ENCODE measurements at regions not wholly inside any gene's neighbourhood (a gene's known extent, or its start where the extent isn't known, plus 50 kb on each side); places are given as distances from the start of the nearest gene placed in this dataset.

DNA sequence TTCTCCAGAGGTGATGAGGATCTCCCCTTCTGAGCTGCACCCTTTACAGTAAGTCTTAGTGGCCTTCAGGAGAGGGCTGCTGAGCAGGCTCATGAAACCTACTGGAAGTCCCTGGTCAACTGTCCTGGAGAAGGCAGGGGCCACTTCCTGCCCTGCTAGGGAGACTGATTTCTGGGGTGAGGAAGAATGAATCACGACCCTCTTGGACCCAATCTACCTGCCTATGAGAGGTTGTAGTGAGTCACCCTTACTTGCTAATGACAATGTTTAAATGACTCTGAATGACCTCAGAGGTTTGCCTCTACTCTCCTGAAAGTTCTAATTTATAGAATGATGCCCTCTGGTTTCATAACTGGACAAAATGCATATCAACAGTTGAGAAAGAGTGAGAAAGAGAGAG lies 79.4 kb upstream of the FAM136A start:
- intact Hi-C loops (cut with DNase I; ENCODE audit: low total_unique reads) (no loop called here), in situ Hi-C loops (cut with MboI; ENCODE audit: low sequenced_read_pairs in 4 of 4) (no loop called here)
- TF ChIP-seq POLR2A (IDR thresholded peaks at IDR 0.05), result no peak
- ATAC-seq, result no peak
- Histone ChIP-seq H3K4me3 (no peak overlapping the region), H3K9me3 (no peaks in the 10 kb centered on the region), H3K4me1 (no peaks in the 10 kb centered on the region), H3K36me3 (no peaks in the 10 kb centered on the region), H3K27me3 (peaks cover 0 to 3% (median 0%) of the 10 kb centered on the region in 3 donors), H3K27ac (no peak overlapping the region)
- no peak for DNase-seq

DNA sequence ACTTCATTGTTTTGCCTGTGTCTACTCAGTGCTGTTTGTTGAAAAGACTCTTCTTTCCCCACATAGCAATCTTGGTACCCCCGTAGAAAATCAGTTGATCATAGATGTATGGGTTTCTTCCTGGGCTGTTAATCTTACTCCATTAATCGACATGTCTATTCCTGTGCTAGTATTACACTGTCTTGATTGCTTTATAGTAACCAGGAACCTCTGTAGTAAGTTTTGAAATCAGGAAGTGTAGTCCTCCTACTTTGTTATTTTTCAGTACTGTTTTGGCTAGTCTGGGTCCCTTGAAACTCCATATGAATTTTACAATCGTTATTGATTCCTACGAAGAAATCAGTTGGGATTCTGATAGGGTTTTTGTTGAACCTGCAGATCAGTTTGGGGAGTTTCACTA lies 78.8 kb upstream of the FAM136A start:
- ATAC-seq (no peak), DNase-seq (no peak)
- no peak for TF ChIP-seq POLR2A (IDR thresholded peaks at IDR 0.05)
- TF ChIP-seq, protein P1, sequence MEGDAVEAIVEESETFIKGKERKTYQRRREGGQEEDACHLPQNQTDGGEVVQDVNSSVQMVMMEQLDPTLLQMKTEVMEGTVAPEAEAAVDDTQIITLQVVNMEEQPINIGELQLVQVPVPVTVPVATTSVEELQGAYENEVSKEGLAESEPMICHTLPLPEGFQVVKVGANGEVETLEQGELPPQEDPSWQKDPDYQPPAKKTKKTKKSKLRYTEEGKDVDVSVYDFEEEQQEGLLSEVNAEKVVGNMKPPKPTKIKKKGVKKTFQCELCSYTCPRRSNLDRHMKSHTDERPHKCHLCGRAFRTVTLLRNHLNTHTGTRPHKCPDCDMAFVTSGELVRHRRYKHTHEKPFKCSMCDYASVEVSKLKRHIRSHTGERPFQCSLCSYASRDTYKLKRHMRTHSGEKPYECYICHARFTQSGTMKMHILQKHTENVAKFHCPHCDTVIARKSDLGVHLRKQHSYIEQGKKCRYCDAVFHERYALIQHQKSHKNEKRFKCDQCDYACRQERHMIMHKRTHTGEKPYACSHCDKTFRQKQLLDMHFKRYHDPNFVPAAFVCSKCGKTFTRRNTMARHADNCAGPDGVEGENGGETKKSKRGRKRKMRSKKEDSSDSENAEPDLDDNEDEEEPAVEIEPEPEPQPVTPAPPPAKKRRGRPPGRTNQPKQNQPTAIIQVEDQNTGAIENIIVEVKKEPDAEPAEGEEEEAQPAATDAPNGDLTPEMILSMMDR (IDR thresholded peaks at IDR 0.05 in 4 of 5, conservative IDR thresholded peaks at IDR 0.05 in 1 of 5), result no peak
- in situ Hi-C loops (cut with MboI; ENCODE audit: low sequenced_read_pairs in 4 of 4), result no loop called here
- Histone ChIP-seq H3K4me3 (no peak overlapping the region), H3K27me3 (peaks cover 0 to 3% (median 0%) of the 10 kb centered on the region in 3 donors), H3K36me3 (no peaks in the 10 kb centered on the region), H3K27ac (no peak overlapping the region), H3K9me3 (no peaks in the 10 kb centered on the region), H3K4me1 (no peaks in the 10 kb centered on the region)
- intact Hi-C loops (cut with DNase I; ENCODE audit: low total_unique reads), result no loop called here

DNA sequence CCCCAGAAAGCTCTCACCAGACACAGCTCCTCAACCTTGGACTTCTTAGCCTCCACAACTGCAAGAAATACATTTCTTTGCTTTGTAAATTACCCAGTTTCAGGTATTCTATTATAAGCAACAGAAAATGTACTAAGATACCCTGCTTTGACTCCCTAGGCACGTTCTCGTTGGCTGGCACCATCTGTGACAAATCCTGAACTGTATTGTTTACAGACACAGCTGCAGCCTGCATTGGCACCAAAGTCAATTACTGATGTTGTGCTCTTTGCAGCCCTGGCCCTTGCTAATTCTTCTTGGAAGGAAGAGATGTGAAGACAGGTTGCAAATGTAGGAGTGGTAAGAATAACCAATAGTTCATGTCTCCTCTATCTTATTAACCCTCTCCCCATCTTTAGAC lies 72.7 kb upstream of the FAM136A start:
- ATAC-seq (no peak), DNase-seq (no peak)
- Histone ChIP-seq H3K4me3 (no peak overlapping the region), H3K36me3 (no peaks in the 10 kb centered on the region), H3K27ac (no peak overlapping the region), H3K9me3 (no peaks in the 10 kb centered on the region), H3K27me3 (no peaks in the 10 kb centered on the region), H3K4me1 (no peaks in the 10 kb centered on the region)
- intact Hi-C loops (cut with DNase I; ENCODE audit: low total_unique reads), result no loop called here
- TF ChIP-seq, protein P1 (IDR thresholded peaks at IDR 0.05 in 4 of 5, conservative IDR thresholded peaks at IDR 0.05 in 1 of 5), result no peak
- TF ChIP-seq POLR2A (IDR thresholded peaks at IDR 0.05), result no peak
- in situ Hi-C loops (cut with MboI; ENCODE audit: low sequenced_read_pairs in 4 of 4), result no loop called here

DNA sequence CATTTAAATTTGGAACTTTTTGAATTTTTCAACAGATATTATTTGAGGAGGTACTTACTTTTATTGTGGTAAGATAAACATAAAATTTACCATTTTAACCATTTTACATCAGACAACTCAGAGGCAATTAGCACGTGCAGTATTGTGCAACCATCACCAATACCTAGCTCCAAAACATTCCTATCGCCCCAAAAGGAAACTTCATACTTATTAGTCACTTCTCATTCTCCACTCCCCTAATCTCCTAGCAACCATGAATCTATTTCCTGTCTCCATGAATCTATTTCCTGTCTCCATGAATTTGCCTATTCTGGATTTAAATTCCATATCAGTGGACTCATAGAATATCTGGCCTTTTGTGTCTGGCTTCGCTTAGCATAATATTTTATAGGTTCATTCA lies 69.9 kb upstream of the FAM136A start:
- no peaks in the 10 kb centered on the region for H3K4me1 ChIP-seq
- TF ChIP-seq, protein P1 (IDR thresholded peaks at IDR 0.05 in 4 of 5, conservative IDR thresholded peaks at IDR 0.05 in 1 of 5), result no peak
- TF ChIP-seq POLR2A (IDR thresholded peaks at IDR 0.05), result no peak
- ATAC-seq (no peak), DNase-seq (no peak)
- no peaks in the 10 kb centered on the region for H3K36me3 ChIP-seq
- in situ Hi-C loops (cut with MboI; ENCODE audit: low sequenced_read_pairs in 4 of 4), result no loop called here
- H3K27ac ChIP-seq, result no peak overlapping the region
- no peaks in the 10 kb centered on the region for H3K27me3 ChIP-seq
- no peak overlapping the region for H3K4me3 ChIP-seq
- intact Hi-C loops (cut with DNase I; ENCODE audit: low total_unique reads), result no loop called here
- H3K9me3 ChIP-seq, result no peaks in the 10 kb centered on the region

DNA sequence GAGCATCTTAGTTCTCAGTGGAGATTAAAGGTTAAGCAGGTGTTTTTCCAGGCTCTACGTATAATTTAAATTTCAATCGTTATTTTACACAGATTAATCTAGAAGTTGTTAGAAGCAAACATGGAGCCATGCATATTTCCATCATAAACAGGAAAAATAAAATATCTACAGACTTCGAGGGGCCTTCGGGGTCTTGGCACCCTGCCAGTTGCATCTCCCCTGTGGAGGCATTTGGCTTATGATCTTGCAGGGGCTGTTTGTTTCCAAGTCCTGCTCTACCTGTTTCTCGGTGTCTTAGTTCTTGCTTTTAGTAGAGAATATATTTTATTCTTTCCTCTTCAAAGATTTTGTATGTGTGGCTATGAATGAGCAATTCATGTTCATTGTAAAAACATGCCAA lies 67.2 kb upstream of the FAM136A start:
- Histone ChIP-seq H3K4me3 (no peak overlapping the region), H3K27ac (no peak overlapping the region), H3K36me3 (no peaks in the 10 kb centered on the region), H3K9me3 (no peaks in the 10 kb centered on the region), H3K4me1 (no peaks in the 10 kb centered on the region), H3K27me3 (no peaks in the 10 kb centered on the region)
- TF ChIP-seq, protein P1 (IDR thresholded peaks at IDR 0.05 in 4 of 5, conservative IDR thresholded peaks at IDR 0.05 in 1 of 5), result no peak
- TF ChIP-seq POLR2A (IDR thresholded peaks at IDR 0.05), result no peak
- no peak for ATAC-seq
- DNase-seq, result no peak
- intact Hi-C loops (cut with DNase I; ENCODE audit: low total_unique reads), result no loop called here
- in situ Hi-C loops (cut with MboI; ENCODE audit: low sequenced_read_pairs in 4 of 4), result no loop called here

Data from gastrocnemius medialis (tissue), 4 donors.